Osteoblast (primary cell): ENCODE measurements at regions not wholly inside any gene's neighbourhood (a gene's known extent, or its start where the extent isn't known, plus 50 kb on each side); places are given as distances from the start of the nearest gene placed in this dataset.
A peak's percentile ranks its signal among the peaks of the same experiment; 100 is the strongest.

Source experiments
- DNase-seq: peaks from one replicate; pipeline ENCODE4 v3.0.0; 2011; ENCODE audit warnings: low spot score, mixed read lengths; ENCODE audit not compliant: insufficient read length; ENCODE audit errors: missing footprints
- H2AFZ ChIP-seq: 2 replicates; pipeline ENCODE4 v1.6.0; 2011; ENCODE audit warnings: mild to moderate bottlenecking, low read length
- H3K27ac ChIP-seq: 2 replicates; pipeline ENCODE4 v1.5.1; 2011; ENCODE audit warnings: mild to moderate bottlenecking, low read depth, low read length, moderate library complexity
- H3K27me3 ChIP-seq: 2 replicates; pipeline ENCODE4 v1.6.0; 2012; ENCODE audit warnings: mild to moderate bottlenecking, control low read depth, inconsistent platforms, low read length, moderate library complexity; ENCODE audit not compliant: insufficient read depth
- H3K36me3 ChIP-seq: 2 replicates; pipeline ENCODE4 v1.5.1; 2011; ENCODE audit warnings: mild to moderate bottlenecking, low read length, control low read depth, moderate library complexity; ENCODE audit not compliant: insufficient read depth
- H3K4me1 ChIP-seq: 2 replicates; pipeline ENCODE4 v1.5.1; 2011; ENCODE audit warnings: mild to moderate bottlenecking, low read length, control low read depth, moderate library complexity; ENCODE audit not compliant: insufficient read depth
- H3K4me2 ChIP-seq: 2 replicates; pipeline ENCODE4 v1.6.0; 2011; ENCODE audit warnings: mild to moderate bottlenecking, low read length; ENCODE audit not compliant: insufficient read depth
- H3K4me3 ChIP-seq: fragments of 200-600 bp; sonication (generic); 3 replicates; pipeline ENCODE4 v1.5.1; 2012; ENCODE audit warnings: mild to moderate bottlenecking, low read length, inconsistent platforms; ENCODE audit not compliant: insufficient read depth
- H3K79me2 ChIP-seq: 2 replicates; pipeline ENCODE4 v1.6.0; 2012; ENCODE audit warnings: mild to moderate bottlenecking, low read length, control low read depth, inconsistent platforms; ENCODE audit not compliant: insufficient read depth
- H3K9me3 ChIP-seq: 2 replicates; pipeline ENCODE4 v1.5.1; 2011; ENCODE audit warnings: low read depth, low read length, control low read depth
- H4K20me1 ChIP-seq: 2 replicates; pipeline ENCODE4 v1.6.0; 2012; ENCODE audit warnings: mild to moderate bottlenecking, low read length, control low read depth; ENCODE audit not compliant: insufficient read depth
- CTCF ChIP-seq: IDR thresholded peaks from 2 replicates; pipeline ENCODE4 v1.5.1; 2011; ENCODE audit warnings: mild to moderate bottlenecking, low read depth, low read length, moderate library complexity; ENCODE audit errors: extremely low read depth

- Histone ChIP-seq H3K79me2 (no peaks in the 10 kb centered on the region), H4K20me1 (no peaks in the 10 kb centered on the region), H3K36me3 (no peaks in the 10 kb centered on the region), H3K27ac (no peak overlapping the region), H3K4me3 (no peak overlapping the region), H3K9me3 (no peaks in the 10 kb centered on the region), H3K4me2 (no peak overlapping the region), H3K27me3 (peaks cover 5% of the 10 kb centered on the region), H2AFZ (no peak overlapping the region), H3K4me1 (no peaks in the 10 kb centered on the region)
- no peak for DNase-seq
- no peak for TF ChIP-seq CTCF
These were observed 120.2 kb upstream of the MLN start for GRCh38 chr6:33923857-33924514.

- Histone ChIP-seq H4K20me1 (no peaks in the 10 kb centered on the region), H3K27me3 (peaks cover 12% of the 10 kb centered on the region), H2AFZ (no peak overlapping the region), H3K27ac (no peak overlapping the region), H3K79me2 (no peaks in the 10 kb centered on the region), H3K36me3 (no peaks in the 10 kb centered on the region), H3K9me3 (no peaks in the 10 kb centered on the region), H3K4me2 (no peak overlapping the region), H3K4me3 (no peak overlapping the region), H3K4me1 (no peaks in the 10 kb centered on the region)
- peak; percentile 79 for DNase-seq
- TF ChIP-seq CTCF = no peak
These were observed 117.9 kb upstream of the MLN start for GRCh38 chr6:33921745-33922144.

GRCh38 chr6:33918175-33918695 is 114.4 kb upstream of the MLN start:
- DNase-seq = no peak
- no peak for TF ChIP-seq CTCF
- H2AFZ ChIP-seq = no peak overlapping the region

GRCh38 chr6:33915134-33915533 is 111.3 kb upstream of the MLN start:
- TF ChIP-seq CTCF = no peak
- no peak overlapping the region for H2AFZ ChIP-seq
- no peak for DNase-seq
- H3K36me3 ChIP-seq = no peaks in the 10 kb centered on the region
- H3K79me2 ChIP-seq = no peaks in the 10 kb centered on the region
- peaks cover 30% of the 10 kb centered on the region for H3K27me3 ChIP-seq
- H4K20me1 ChIP-seq = no peaks in the 10 kb centered on the region
- no peaks in the 10 kb centered on the region for H3K4me1 ChIP-seq
- no peak overlapping the region for H3K27ac ChIP-seq
- no peaks in the 10 kb centered on the region for H3K9me3 ChIP-seq
- no peak overlapping the region for H3K4me3 ChIP-seq
- H3K4me2 ChIP-seq = no peak overlapping the region

More at GRCh38 chr6:33918175-33918695, 114.4 kb upstream of the MLN start:
- no peaks in the 10 kb centered on the region for H3K9me3 ChIP-seq
- no peak overlapping the region for H3K4me2 ChIP-seq
- H3K27me3 ChIP-seq = peaks cover 28% of the 10 kb centered on the region
- no peaks in the 10 kb centered on the region for H3K4me1 ChIP-seq
- no peaks in the 10 kb centered on the region for H3K36me3 ChIP-seq
- H3K27ac ChIP-seq = no peak overlapping the region
- H4K20me1 ChIP-seq = no peaks in the 10 kb centered on the region
- no peak overlapping the region for H3K4me3 ChIP-seq
- H3K79me2 ChIP-seq = no peaks in the 10 kb centered on the region
